Stimulated activated CD8-positive, alpha-beta memory T cell treated with anti-CD3 and anti-CD28 coated beads, Interleukin-15, amount 100 ng/mL, for 4 hours (primary cell): ENCODE measurements at regions not wholly inside any gene's neighbourhood (a gene's known extent, or its start where the extent isn't known, plus 50 kb on each side); places are given as distances from the start of the nearest gene placed in this dataset.
A peak's percentile ranks its signal among the peaks of the same experiment; 100 is the strongest.

Experiments
- DNase-seq, 2 donors: peaks; one replicate each; pipeline ENCODE4 v3.0.0-alpha.2; 2020; ENCODE audit warnings: low read depth in 2 of 2

DNA sequence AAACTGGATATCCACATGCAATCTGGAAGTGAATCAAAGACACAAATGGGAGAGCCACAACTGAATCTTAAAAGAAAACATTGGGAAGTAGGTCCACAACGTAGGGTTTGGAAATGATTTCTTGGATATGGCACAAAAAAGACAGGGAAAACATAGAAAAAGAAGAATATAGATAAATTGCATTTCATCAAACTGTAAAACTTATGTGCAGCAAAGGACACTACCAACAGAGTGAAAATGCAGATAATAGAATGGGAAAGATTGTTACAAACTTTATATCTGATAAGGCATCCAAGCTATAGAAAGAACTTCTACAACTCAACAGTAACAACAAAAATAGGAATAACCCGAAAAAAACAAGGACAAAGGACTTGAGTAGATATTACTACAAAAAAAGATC, 89.6 kb downstream of the ZNF280B start:
- no peak for DNase-seq

DNA sequence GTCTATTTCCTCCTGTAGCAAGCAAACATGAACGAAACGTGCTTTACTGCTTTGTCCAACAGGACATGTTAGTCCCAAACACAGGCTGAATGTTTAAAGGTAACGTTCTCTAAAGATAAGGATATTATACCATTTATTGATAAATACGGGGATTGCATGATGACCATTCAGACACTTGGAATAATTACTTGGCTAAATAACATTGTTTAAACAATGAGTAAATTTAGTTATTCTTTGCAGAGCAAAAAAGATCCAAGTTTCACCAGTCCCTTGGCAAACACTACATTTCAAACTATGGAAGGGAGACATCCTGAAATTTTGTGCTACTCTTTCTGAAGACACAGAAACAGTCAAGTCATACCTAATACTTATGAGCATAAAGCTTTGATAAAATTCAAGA, 88.0 kb downstream of the ZNF280B start:
- no peak for DNase-seq

DNA sequence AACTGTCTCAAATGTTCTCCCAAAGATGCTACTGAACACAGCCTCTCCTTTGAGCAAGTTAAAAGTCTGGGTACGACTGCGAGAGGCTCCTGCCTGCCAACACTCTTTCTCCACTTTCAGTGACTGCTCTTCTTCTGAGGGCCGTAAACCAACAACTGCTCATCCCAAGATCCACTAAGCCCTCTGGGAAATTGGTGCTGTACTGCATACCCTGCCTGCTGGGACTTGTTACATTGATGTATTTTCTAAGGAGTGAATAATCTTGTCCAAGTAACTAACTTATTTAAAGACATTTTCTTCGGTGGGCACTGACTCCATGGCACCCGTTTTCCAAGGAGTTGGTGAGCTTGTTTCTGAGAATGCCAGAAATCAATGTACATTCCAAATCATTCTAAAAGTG, 87.2 kb downstream of the ZNF280B start:
- DNase-seq = no peak

DNA sequence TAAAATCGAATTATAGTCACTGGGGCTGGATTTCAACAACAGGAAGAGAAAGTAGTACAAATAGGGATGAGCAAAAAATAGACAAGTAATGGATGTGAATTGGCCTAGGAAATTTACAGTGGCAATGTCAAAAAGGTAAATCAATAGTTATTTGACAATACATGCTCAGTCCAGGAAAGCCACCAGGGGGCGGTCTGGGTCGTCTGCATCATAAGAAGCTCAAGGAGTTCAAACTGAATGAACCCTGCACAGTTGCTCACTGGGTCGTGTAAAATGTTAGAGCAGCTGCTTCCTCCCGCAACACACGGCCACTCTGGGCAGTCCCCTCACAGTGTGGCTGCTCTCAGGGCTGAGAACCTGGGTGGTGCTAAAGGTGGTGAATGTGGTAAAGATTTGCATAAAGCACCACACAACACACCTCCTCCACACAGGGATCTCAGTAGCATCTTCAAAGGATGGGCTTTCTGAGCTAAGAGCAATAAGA, 85.9 kb downstream of the ZNF280B start:
- peak; percentile 14 to 38 for DNase-seq

DNA sequence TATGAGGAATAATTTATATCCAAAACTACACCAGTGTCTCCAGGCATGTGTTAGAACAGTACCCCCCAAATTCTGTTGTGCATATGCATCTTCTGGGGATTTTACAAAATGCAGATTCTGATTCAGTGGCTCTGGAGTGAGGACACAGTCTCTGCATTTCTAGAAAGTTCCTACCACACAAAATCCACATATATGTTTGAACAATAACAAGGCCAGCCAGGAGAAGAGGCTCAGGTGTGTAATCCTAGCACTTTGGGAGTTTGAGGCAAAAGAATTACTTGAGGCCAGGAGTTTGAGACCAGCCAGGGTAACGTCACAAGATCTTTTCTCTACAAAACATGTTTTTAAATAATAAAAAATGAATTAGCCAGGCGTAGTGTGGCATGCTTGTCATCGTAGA, 84.9 kb downstream of the ZNF280B start:
- DNase-seq = no peak

DNA sequence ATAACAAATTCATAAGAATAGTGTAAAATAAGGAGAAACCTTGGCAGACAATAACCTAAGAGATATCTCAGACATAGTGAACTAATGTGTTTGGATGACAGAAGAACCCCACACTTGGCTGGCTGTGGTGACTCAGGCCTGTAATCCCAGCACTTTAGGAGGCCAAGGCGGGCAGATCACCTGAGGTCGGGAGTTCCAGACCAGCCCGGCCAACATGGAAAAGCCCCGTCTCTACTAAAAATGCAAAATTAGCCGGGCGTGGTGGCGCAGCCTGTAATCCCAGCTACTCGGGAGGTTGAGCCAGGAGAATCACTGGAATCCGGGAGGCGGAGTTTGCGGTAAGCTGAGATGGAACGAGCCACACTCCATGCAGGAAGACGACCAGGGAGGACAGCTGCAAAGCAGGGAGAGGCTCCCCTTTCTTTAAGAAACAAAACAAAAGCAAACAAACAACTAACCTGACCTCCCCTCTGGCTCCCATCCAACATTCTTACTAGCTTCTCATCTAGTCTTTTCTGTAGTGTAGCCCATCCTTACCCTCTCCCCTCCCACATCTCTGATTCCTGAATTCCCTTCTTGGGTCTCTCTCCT, 84.2 kb downstream of the ZNF280B start:
- DNase-seq = no peak

DNA sequence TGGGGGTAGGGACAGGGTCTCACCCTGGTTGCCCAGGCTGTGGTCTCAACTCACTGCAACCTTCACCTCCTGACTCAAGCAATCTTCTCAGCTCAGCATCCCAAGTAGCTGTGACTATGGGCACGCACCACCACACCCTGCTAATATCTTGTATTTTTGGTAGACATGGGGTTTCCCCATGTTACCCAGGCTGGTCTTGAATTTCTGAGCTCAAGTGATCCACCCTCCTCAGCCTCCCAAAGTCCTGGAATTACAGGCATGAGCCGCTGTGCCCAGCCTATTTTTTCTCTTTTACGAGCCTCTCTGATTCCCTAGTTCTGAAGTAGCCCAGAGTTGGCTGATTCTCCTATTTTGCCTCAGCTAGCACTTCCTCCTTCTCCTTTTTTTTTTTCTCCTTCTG, 83.6 kb downstream of the ZNF280B start:
- no peak for DNase-seq

DNA sequence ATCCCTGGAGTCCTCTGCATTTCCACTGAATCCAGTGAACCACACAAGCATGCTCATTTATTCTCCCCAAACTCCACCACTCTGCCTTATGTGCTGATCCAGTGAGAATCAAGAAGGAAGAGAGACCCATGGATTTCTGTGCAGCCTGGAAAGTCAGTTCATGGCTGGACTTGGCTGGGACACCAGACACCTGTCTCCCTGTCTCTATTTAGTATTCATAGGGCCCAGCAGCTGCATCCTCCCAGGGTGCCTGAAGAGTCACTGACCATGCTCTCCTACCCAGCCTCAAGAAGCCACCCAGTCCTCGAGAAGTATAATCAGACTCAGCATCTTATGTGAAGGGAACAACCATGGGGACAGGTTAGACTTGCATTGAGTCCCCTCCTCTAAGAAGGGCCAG, 83.2 kb downstream of the ZNF280B start:
- no peak for DNase-seq

DNA sequence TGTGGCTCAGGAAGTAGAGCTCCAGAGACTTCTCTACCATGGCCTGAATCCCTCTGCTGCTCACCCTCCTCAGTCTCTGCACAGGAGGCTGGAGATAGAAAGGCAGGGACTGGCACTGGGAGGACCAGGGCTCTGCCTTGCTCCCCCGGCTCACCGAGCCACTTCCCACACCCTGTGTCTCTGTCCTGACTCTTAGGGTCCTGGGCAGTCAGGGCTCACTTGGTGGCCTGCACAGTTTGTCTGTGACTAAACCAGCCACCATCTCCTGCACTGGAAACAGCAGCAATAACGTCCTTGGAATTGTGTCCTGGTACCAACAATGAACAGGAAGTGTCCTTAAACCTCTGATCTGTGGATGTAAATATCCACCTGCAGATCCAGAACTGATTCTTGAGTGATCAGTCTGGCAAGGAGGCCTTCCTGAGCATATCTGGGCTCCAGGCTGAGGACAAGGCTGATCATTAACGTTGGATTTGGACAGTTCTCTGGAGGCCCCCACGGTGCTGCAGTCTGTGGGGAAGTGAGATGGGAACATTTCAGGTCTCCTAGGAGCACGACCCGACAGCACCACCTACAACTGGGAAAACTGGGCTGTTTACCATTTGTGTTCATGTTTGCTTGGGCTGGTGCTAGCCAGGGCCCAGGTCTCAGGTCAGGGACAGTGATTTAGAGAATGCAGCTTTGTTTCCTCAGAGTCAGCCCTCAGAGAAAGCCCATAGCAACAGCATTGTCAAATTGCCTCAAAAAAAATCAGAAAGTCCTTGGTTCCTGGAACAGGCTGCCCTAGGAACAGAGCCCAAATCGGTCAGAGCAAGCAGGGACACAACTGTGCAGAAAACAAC, 82.5 kb downstream of the ZNF280B start:
- DNase-seq = no peak

DNA sequence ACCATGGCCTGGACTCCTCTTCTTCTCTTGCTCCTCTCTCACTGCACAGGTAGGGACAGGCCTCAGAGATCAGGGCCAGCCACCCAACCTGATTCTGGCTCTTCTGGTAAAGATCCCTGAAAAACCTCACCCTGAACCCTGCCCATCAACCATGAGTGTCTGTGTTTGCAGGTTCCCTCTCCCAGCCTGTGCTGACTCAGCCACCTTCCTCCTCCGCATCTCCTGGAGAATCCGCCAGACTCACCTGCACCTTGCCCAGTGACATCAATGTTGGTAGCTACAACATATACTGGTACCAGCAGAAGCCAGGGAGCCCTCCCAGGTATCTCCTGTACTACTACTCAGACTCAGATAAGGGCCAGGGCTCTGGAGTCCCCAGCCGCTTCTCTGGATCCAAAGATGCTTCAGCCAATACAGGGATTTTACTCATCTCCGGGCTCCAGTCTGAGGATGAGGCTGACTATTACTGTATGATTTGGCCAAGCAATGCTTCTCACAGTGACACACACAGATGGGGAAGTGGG, 80.9 kb downstream of the ZNF280B start:
- DNase-seq = no peak

DNA sequence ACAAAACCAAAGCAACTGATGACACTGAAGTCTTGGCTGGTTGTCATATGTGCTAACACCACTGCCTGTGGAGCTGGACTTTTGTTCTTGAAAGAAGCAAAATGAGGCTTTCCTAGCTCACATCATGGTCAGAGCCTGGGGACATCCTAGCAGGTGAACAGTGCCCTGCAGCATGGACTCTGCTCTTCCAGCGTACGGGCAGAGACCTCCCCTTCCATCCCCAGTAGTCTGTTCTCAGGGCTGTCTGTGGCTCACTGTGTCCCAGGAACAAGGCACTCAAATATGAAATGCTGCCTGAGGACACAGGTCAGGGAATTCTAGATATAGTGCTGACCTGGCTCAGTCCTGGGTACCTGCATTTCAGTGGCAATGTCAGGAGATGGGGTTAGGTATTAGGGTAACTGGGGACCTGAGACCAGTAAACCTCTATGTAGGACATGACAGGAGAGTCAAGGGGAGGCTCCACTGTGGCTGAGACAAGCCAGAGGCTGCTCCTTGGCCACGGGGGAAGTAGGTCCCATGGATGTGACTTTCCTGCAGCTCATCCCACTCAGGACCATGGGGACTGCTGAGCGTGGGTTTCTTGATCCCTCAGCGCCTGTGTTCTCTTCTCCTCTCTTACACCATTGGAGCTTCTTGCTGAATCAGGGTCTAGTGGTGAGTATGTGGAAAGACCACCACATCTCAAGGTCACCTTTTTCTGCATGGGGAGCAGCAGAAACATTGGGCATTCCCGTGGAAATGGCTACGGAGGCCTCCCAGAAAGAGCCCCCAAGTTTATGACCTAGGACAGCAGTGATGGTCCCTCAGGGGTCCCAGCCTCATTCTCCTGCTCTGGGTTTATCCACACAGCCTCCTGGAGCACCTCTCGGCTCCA, 80.1 kb downstream of the ZNF280B start:
- no peak for DNase-seq

DNA sequence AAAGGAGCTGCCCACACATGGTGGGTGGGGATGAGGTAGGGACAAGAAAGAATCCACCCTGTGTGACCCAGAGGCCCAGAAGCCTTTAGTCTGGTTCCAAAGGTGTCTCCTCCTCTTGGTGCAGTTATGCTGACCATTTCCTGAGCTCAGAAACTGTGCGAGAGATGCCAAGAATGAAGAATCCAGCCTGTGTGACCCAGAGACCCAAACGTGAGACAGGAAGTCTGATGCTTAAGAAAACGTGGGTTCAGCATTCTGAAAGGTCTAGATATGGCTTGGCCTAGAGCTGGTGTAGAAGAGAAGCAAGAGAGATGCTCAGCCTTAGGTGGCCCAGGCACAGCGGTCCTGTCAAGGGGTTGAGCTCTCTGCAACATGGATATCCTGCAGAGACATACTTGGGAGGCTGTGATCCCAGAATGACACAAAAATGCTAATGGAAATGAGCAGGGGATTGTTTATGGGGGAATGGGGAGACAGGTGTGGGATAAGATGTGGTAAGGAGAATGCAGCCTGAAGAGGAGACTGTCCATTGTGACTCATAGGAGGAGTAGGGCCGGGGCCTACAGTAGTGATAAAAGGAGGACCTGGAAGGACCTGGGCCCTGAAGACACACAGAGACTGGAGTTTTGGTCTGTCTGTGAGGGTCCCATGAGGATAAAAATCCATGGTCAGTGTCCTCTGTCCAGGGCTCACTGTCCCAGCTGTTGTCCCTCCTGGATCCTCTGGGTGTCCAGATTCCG, 79.0 kb downstream of the ZNF280B start:
- no peak for DNase-seq

DNA sequence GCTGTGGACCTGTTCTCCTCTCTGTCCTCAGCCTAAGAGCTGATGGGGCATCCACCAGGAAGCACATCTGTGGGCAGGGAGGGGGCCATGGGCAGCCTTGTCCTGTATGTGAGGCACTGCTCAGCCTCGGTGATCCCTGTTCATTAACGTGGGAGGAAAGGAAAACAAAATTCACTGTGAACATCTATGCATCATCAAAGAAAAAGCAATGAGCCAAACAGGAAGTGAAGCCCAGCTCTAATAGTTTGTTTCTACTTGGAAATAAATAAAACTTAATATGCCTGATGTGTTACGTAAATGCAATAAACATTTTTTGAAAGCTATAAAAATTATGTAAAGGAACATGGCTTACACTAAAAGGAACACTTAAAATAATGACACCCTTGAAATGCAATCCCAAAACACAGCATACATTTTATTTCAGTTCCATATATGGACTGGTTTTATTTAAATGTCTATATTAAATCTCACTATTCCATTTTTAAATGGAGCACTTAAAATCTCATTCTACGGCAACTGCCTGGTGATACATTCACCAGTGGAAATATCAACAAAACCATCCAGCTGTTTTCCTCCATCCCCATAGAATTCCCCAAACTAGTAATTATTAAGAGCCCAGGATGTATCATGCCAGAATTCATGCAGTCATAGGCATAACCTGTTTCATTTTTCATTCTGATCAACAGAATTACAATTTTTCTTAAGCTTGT, 78.3 kb downstream of the ZNF280B start:
- DNase-seq = no peak

DNA sequence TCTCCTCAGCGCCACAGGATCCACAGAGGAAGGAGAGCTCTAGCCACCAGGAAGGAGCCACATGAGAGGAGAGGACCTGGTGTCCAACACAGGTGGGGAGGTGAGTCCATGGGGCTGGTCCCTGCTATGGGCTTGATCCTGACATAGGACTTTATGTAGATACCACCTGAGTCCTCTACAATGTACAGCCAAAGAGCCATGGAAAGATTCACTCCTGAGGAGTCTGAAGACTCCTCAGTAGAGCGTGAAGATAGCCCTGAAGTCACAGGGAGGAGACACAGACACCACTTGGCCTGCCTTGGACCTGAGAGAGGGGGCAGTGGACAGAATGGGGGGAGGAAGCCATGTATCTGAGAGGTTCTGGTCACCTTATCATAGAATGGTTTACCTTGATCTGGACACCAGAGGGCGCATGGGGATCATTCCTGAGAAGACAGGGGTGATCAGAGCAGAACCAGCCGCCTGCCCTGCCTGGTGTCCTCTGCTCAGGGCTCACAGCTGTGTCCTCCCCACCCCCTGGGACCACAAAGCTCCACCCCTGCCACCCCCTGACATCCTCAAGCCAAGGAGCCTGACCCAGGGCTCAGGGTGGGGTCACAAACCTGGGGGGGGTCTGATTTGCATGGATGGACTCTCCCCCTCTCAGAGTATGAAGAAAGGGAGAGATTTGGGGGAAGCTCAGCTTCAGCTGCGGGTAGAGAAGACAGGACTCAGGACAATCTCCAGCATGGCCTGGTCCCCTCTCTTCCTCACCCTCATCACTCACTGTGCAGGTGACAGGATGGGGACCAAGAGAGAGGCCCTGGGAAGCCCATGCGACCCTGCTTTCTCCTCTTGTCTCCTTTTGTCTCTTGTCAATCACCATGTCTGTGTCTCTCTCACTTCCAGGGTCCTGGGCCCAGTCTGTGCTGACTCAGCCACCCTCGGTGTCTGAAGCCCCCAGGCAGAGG, 77.0 kb downstream of the ZNF280B start:
- peak in 1 of 2 donors; percentile 32 for DNase-seq

DNA sequence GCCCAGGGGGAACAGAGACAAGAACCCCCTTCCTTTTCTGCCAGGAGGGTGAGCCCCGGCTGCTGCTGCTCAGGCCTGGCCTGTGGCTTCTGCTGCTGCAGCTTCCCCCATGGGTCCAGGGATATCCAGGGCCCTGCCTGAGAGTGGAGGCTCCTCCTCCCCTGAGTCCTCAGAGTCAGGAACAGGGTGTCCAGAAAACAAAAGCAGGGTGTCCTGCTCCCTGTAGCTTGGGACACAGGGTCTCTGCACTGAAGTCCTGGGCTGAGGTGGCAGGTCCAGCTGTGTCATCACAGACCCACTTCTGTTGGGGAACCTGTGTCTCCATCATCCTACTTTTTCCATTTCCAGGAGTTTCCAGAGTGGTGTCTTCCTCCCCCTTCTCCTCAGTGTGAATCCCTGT, 76.1 kb downstream of the ZNF280B start:
- DNase-seq = no peak

DNA sequence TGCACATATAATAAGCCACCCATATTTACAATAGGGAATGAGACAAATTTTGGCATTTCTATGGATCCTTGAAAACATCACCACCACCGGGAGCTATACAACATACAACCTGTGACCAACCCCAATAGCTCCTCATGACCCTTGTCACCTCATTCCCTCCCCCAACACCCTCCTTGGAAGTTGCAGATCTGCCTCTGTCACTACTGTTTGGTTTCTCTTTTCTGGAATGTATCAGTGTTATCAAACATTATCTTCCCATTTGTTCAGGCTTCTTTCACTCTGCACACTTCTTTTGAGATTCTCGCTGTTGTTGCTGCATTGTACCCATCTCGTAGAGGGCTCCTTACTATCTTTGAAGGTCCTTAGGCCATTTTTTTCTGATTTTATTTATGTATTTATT, 75.6 kb downstream of the ZNF280B start:
- DNase-seq = no peak

DNA sequence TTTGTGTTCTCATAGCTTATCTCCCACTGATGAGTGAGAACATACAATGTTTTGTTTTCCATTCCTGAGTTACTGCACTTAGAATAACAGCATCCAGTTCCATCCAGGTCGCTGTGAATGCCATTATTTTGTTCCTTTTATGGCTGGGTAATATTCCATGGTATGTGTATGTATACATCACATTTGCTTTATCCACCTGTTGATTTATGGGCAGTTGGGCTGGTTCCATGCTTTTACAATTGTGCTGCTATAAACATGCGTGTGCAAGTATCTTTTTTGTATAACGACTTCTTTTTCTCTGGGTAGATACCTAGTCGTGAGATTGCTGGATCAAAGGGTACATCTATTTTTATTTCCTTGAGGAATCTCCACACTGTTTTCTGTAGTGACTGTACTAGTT, 74.8 kb downstream of the ZNF280B start:
- no peak for DNase-seq
